ENCODE measurements at regions not wholly inside any gene's neighbourhood (a gene's known extent, or its start where the extent isn't known, plus 50 kb on each side); places are given as distances from the start of the nearest gene placed in this dataset.

GRCh38 chr1:232407120-232407519 is 222.8 kb downstream of the SIPA1L2 start (continued):
- TF ChIP-seq CSDC2 (CRISPR knock-in tag; IDR thresholded peaks at IDR 0.05) (no peak), ESRRG (CRISPR knock-in tag; IDR thresholded peaks at IDR 0.05) (no peak), OSR1 (CRISPR knock-in tag; IDR thresholded peaks at IDR 0.05) (no peak), ISL1 (CRISPR knock-in tag; IDR thresholded peaks at IDR 0.05) (no peak), ZFP3 (CRISPR knock-in tag; IDR thresholded peaks at IDR 0.05) (no peak)

- TF ChIP-seq TOX (CRISPR knock-in tag; IDR thresholded peaks at IDR 0.05; ENCODE audit: borderline replicate concordance) (no peak), CSRNP3 (CRISPR knock-in tag; IDR thresholded peaks at IDR 0.05) (no peak), PPARA (CRISPR knock-in tag; IDR thresholded peaks at IDR 0.05; ENCODE audit: borderline replicate concordance) (no peak), ZC3H10 (CRISPR knock-in tag; IDR thresholded peaks at IDR 0.05) (no peak), ZFP30 (CRISPR knock-in tag; IDR thresholded peaks at IDR 0.05) (no peak), ZFP3 (CRISPR knock-in tag; IDR thresholded peaks at IDR 0.05) (no peak), ARNTL (CRISPR knock-in tag; IDR thresholded peaks at IDR 0.05; ENCODE audit: borderline replicate concordance, low read depth) (no peak), ZNF70 (CRISPR knock-in tag; IDR thresholded peaks at IDR 0.05) (no peak), CSDC2 (CRISPR knock-in tag; IDR thresholded peaks at IDR 0.05) (no peak), POU6F1 (CRISPR knock-in tag; IDR thresholded peaks at IDR 0.05; ENCODE audit: borderline replicate concordance, low read depth) (no peak), TCF4 (CRISPR knock-in tag; IDR thresholded peaks at IDR 0.05; ENCODE audit: borderline replicate concordance) (no peak), ESRRG (CRISPR knock-in tag; IDR thresholded peaks at IDR 0.05) (no peak)
- no peak for ATAC-seq
Measured at GRCh38 chr1:232405781-232406180, 224.2 kb downstream of the SIPA1L2 start.

- no peak for TF ChIP-seq ZC3H10 (CRISPR knock-in tag; IDR thresholded peaks at IDR 0.05)
- TF ChIP-seq PATZ1 (CRISPR knock-in tag; IDR thresholded peaks at IDR 0.05; ENCODE audit: borderline replicate concordance) = no peak
- TF ChIP-seq PPARA (CRISPR knock-in tag; IDR thresholded peaks at IDR 0.05; ENCODE audit: borderline replicate concordance) = no peak
- TF ChIP-seq ESRRG (CRISPR knock-in tag; IDR thresholded peaks at IDR 0.05) = no peak
- no peak for TF ChIP-seq TCF4 (CRISPR knock-in tag; IDR thresholded peaks at IDR 0.05; ENCODE audit: borderline replicate concordance)
- no peak for TF ChIP-seq CSDC2 (CRISPR knock-in tag; IDR thresholded peaks at IDR 0.05)
- no peak for ATAC-seq
Measured at GRCh38 chr1:232404981-232405731, 224.8 kb downstream of the SIPA1L2 start.

- ATAC-seq = no peak
- TF ChIP-seq ESRRG (CRISPR knock-in tag; IDR thresholded peaks at IDR 0.05) = no peak
- TF ChIP-seq RARB (CRISPR knock-in tag; IDR thresholded peaks at IDR 0.05) = no peak
- TF ChIP-seq POU6F1 (CRISPR knock-in tag; IDR thresholded peaks at IDR 0.05; ENCODE audit: borderline replicate concordance, low read depth) = no peak
- no peak for TF ChIP-seq ISL1 (CRISPR knock-in tag; IDR thresholded peaks at IDR 0.05)
- TF ChIP-seq TCF4 (CRISPR knock-in tag; IDR thresholded peaks at IDR 0.05; ENCODE audit: borderline replicate concordance) = no peak
- TF ChIP-seq ZFP3 (CRISPR knock-in tag; IDR thresholded peaks at IDR 0.05) = no peak
- no peak for TF ChIP-seq CREB5 (CRISPR knock-in tag; IDR thresholded peaks at IDR 0.05; ENCODE audit: low read depth)
- TF ChIP-seq BACH2 (CRISPR knock-in tag; IDR thresholded peaks at IDR 0.05; ENCODE audit: borderline replicate concordance) = no peak
- TF ChIP-seq ARNTL (CRISPR knock-in tag; IDR thresholded peaks at IDR 0.05; ENCODE audit: borderline replicate concordance, low read depth) = no peak
- TF ChIP-seq ZNF70 (CRISPR knock-in tag; IDR thresholded peaks at IDR 0.05) = no peak
- no peak for TF ChIP-seq ZNF565 (CRISPR knock-in tag; conservative IDR thresholded peaks at IDR 0.05; ENCODE audit: low read depth)
Measured at GRCh38 chr1:232404227-232404626, 225.7 kb downstream of the SIPA1L2 start.
